ENCODE measurements at regions not wholly inside any gene's neighbourhood (a gene's known extent, or its start where the extent isn't known, plus 50 kb on each side); places are given as distances from the start of the nearest gene placed in this dataset.

GRCh38 chr17:72516772-72517399 is 396.1 kb downstream of the SOX9 start:
- TF ChIP-seq ZFP3 (CRISPR knock-in tag; IDR thresholded peaks at IDR 0.05) (no peak), ESRRG (CRISPR knock-in tag; IDR thresholded peaks at IDR 0.05) (no peak), GLIS3 (CRISPR knock-in tag; IDR thresholded peaks at IDR 0.05) (no peak), ARNTL (CRISPR knock-in tag; IDR thresholded peaks at IDR 0.05; ENCODE audit: borderline replicate concordance, low read depth) (no peak)
